Activated CD8-positive, alpha-beta memory T cell treated with anti-CD3 and anti-CD28 coated beads, Interleukin-2, amount 10 ng/mL, durations not matched to agents 7 days and 5 days (primary cell): ENCODE measurements at regions not wholly inside any gene's neighbourhood (a gene's known extent, or its start where the extent isn't known, plus 50 kb on each side); places are given as distances from the start of the nearest gene placed in this dataset.
A peak's percentile ranks its signal among the peaks of the same experiment; 100 is the strongest.

ENCODE experiments used
- ATAC-seq: fragments of 150-1000 bp; cut with Tn5 transposase; one replicate; pipeline ENCODE4 v1.10.0; 2021; ENCODE audit warnings: moderate library complexity
- CTCF ChIA-PET: fragments of 350-600 bp; sonication (Branson Sonifier 250); formaldehyde crosslinking; loops from one replicate; lab custom pipeline; 2021; ENCODE audit warnings: antibody characterized with exemption; lab: Charles Lee
- DNase-seq: peaks from one replicate; pipeline ENCODE4 v3.0.0-alpha.2; 2020
- H3K27ac Mint-ChIP-seq: one replicate; pipeline ENCODE4 v1.8.0; 2021; ENCODE audit warnings: mild to moderate bottlenecking, mixed read lengths
- H3K27me3 Mint-ChIP-seq: one replicate; pipeline ENCODE4 v1.8.0; 2021; ENCODE audit warnings: mixed read lengths
- H3K36me3 Mint-ChIP-seq: one replicate; pipeline ENCODE4 v1.8.0; 2021; ENCODE audit warnings: mild to moderate bottlenecking, mixed read lengths
- H3K4me1 Mint-ChIP-seq: one replicate; pipeline ENCODE4 v1.8.0; 2021; ENCODE audit warnings: mixed read lengths
- H3K4me3 Mint-ChIP-seq: one replicate; pipeline ENCODE4 v1.8.0; 2021; ENCODE audit warnings: mild to moderate bottlenecking, moderate library complexity, mixed read lengths
- H3K9me3 Mint-ChIP-seq: one replicate; pipeline ENCODE4 v1.8.0; 2022; ENCODE audit warnings: low read depth, mixed read lengths

- Mint-ChIP-seq H3K4me1 (no peaks in the 10 kb centered on the region), H3K27ac (no peak overlapping the region), H3K36me3 (no peaks in the 10 kb centered on the region), H3K27me3 (no peaks in the 10 kb centered on the region), H3K9me3 (no peaks in the 10 kb centered on the region), H3K4me3 (no peak overlapping the region)
- CTCF ChIA-PET: no interaction called here
- no peak for DNase-seq
- ATAC-seq: no peak
These were observed 158.1 kb upstream of the PHF14 start for GRCh38 chr7:10815546-10815945.

- Mint-ChIP-seq H3K36me3 (no peaks in the 10 kb centered on the region), H3K4me1 (no peaks in the 10 kb centered on the region), H3K4me3 (no peak overlapping the region), H3K27me3 (no peaks in the 10 kb centered on the region), H3K27ac (no peak overlapping the region), H3K9me3 (no peaks in the 10 kb centered on the region)
- CTCF ChIA-PET: no interaction called here
- DNase-seq: no peak
- no peak for ATAC-seq
These were observed 152.5 kb upstream of the PHF14 start for GRCh38 chr7:10821156-10821555.

- H3K4me3 Mint-ChIP-seq: no peak overlapping the region
- no peak overlapping the region for H3K27ac Mint-ChIP-seq
- CTCF ChIA-PET: no interaction called here
- H3K9me3 Mint-ChIP-seq: no peaks in the 10 kb centered on the region
- ATAC-seq (no peak), DNase-seq (no peak)
- no peaks in the 10 kb centered on the region for H3K36me3 Mint-ChIP-seq
- no peaks in the 10 kb centered on the region for H3K27me3 Mint-ChIP-seq
- no peaks in the 10 kb centered on the region for H3K4me1 Mint-ChIP-seq
These were observed 149.5 kb upstream of the PHF14 start for GRCh38 chr7:10824154-10824553.

- Mint-ChIP-seq H3K27me3 (peaks cover 3% of the 10 kb centered on the region), H3K4me3 (no peak overlapping the region), H3K36me3 (no peaks in the 10 kb centered on the region), H3K4me1 (no peaks in the 10 kb centered on the region), H3K9me3 (no peaks in the 10 kb centered on the region), H3K27ac (no peak overlapping the region)
- ATAC-seq (no peak), DNase-seq (no peak)
- CTCF ChIA-PET: no interaction called here
These were observed 135.4 kb upstream of the PHF14 start for GRCh38 chr7:10838228-10838627.

GRCh38 chr7:10845225-10845624, 128.4 kb upstream of the PHF14 start:
- ATAC-seq: no peak

GRCh38 chr7:10855583-10855982, 118.1 kb upstream of the PHF14 start:
- DNase-seq: no peak
- no peaks in the 10 kb centered on the region for H3K4me1 Mint-ChIP-seq
- no peaks in the 10 kb centered on the region for H3K36me3 Mint-ChIP-seq
- no peaks in the 10 kb centered on the region for H3K9me3 Mint-ChIP-seq
- no peak overlapping the region for H3K4me3 Mint-ChIP-seq
- ATAC-seq: no peak
- CTCF ChIA-PET: no interaction called here
- H3K27me3 Mint-ChIP-seq: no peaks in the 10 kb centered on the region
- no peak overlapping the region for H3K27ac Mint-ChIP-seq

More at GRCh38 chr7:10845225-10845624, 128.4 kb upstream of the PHF14 start:
- no peak overlapping the region for H3K4me3 Mint-ChIP-seq
- CTCF ChIA-PET: no interaction called here
- no peaks in the 10 kb centered on the region for H3K4me1 Mint-ChIP-seq
- no peak for DNase-seq
- H3K9me3 Mint-ChIP-seq: no peaks in the 10 kb centered on the region
- H3K27ac Mint-ChIP-seq: no peak overlapping the region
- no peaks in the 10 kb centered on the region for H3K27me3 Mint-ChIP-seq
- H3K36me3 Mint-ChIP-seq: no peaks in the 10 kb centered on the region

- CTCF ChIA-PET: interaction anchor here (1.1 kb wide), 1 partner anchor 178 kb away, joined by 3 read pairs; no protein-coding TSS in a partner anchor
- no peak overlapping the region for H3K27ac Mint-ChIP-seq
- H3K36me3 Mint-ChIP-seq: no peaks in the 10 kb centered on the region
- no peak overlapping the region for H3K4me3 Mint-ChIP-seq
- no peak for DNase-seq
- peaks cover 9% of the 10 kb centered on the region for H3K27me3 Mint-ChIP-seq
- H3K9me3 Mint-ChIP-seq: no peaks in the 10 kb centered on the region
- ATAC-seq: no peak
- no peaks in the 10 kb centered on the region for H3K4me1 Mint-ChIP-seq
These were observed 113.2 kb upstream of the PHF14 start for GRCh38 chr7:10860516-10860915.

GRCh38 chr7:10863476-10863875, 110.2 kb upstream of the PHF14 start:
- no peaks in the 10 kb centered on the region for H3K36me3 Mint-ChIP-seq
- CTCF ChIA-PET: interaction anchor here (1.3 kb wide), 1 partner anchor 26 kb away, joined by 4 read pairs; no protein-coding TSS in a partner anchor
- H3K4me3 Mint-ChIP-seq: no peak overlapping the region
- DNase-seq: no peak
- no peaks in the 10 kb centered on the region for H3K4me1 Mint-ChIP-seq
- H3K27me3 Mint-ChIP-seq: peaks cover 9% of the 10 kb centered on the region
- no peaks in the 10 kb centered on the region for H3K9me3 Mint-ChIP-seq
- ATAC-seq: no peak
- H3K27ac Mint-ChIP-seq: no peak overlapping the region

GRCh38 chr7:10874666-10875065, 99.0 kb upstream of the PHF14 start:
- ATAC-seq (no peak), DNase-seq (no peak)
- no peaks in the 10 kb centered on the region for H3K4me1 Mint-ChIP-seq
- no peaks in the 10 kb centered on the region for H3K36me3 Mint-ChIP-seq
- H3K27me3 Mint-ChIP-seq: peaks cover 23% of the 10 kb centered on the region
- CTCF ChIA-PET: no interaction called here
- H3K27ac Mint-ChIP-seq: no peak overlapping the region
- H3K4me3 Mint-ChIP-seq: no peak overlapping the region
- no peaks in the 10 kb centered on the region for H3K9me3 Mint-ChIP-seq

- Mint-ChIP-seq H3K27ac (no peak overlapping the region), H3K36me3 (no peaks in the 10 kb centered on the region), H3K9me3 (no peaks in the 10 kb centered on the region), H3K4me1 (no peaks in the 10 kb centered on the region), H3K27me3 (peaks cover 23% of the 10 kb centered on the region), H3K4me3 (no peak overlapping the region)
- ATAC-seq (no peak), DNase-seq (no peak)
- CTCF ChIA-PET: no interaction called here
These were observed 98.6 kb upstream of the PHF14 start for GRCh38 chr7:10875080-10875479.

GRCh38 chr7:10888861-10889260, 84.8 kb upstream of the PHF14 start:
- H3K27ac Mint-ChIP-seq: no peak overlapping the region
- H3K9me3 Mint-ChIP-seq: no peaks in the 10 kb centered on the region
- peaks cover 11% of the 10 kb centered on the region for H3K4me1 Mint-ChIP-seq
- peak overlapping the region; percentile 19 for H3K4me3 Mint-ChIP-seq
- no peaks in the 10 kb centered on the region for H3K36me3 Mint-ChIP-seq
- peaks cover 2% of the 10 kb centered on the region for H3K27me3 Mint-ChIP-seq
- peak; percentile 43 for DNase-seq
- ATAC-seq: peak; percentile 70
- CTCF ChIA-PET: interaction anchor here (0.7 to 1.8 kb wide), 4 partner anchors 18 to 51 kb away, joined by 3 to 6 read pairs (median 5); a partner anchor contains a TSS

- CTCF ChIA-PET: interaction anchor here (0.7 to 1.8 kb wide), 6 partner anchors 14 to 249 kb away, joined by 3 to 6 read pairs (median 4); a partner anchor contains a TSS
- Mint-ChIP-seq H3K4me3 (peak overlapping the region; percentile 19), H3K36me3 (no peaks in the 10 kb centered on the region), H3K9me3 (no peaks in the 10 kb centered on the region), H3K27ac (no peak overlapping the region), H3K4me1 (peaks cover 11% of the 10 kb centered on the region), H3K27me3 (peaks cover 2% of the 10 kb centered on the region)
- ATAC-seq: peak; percentile 92
- DNase-seq: peak; percentile 61
These were observed 84.3 kb upstream of the PHF14 start for GRCh38 chr7:10889266-10889898.

GRCh38 chr7:10908600-10908999, 65.1 kb upstream of the PHF14 start:
- Mint-ChIP-seq H3K36me3 (peaks cover 2% of the 10 kb centered on the region), H3K27ac (no peak overlapping the region), H3K9me3 (peaks cover 2% of the 10 kb centered on the region), H3K27me3 (peaks cover 5% of the 10 kb centered on the region), H3K4me1 (no peaks in the 10 kb centered on the region), H3K4me3 (no peak overlapping the region)
- CTCF ChIA-PET: no interaction called here
- DNase-seq (no peak), ATAC-seq (no peak)

- Mint-ChIP-seq H3K36me3 (peaks cover 2% of the 10 kb centered on the region), H3K27ac (no peak overlapping the region), H3K4me3 (no peak overlapping the region), H3K9me3 (peaks cover 2% of the 10 kb centered on the region), H3K27me3 (peaks cover 5% of the 10 kb centered on the region), H3K4me1 (no peaks in the 10 kb centered on the region)
- ATAC-seq (no peak), DNase-seq (no peak)
- CTCF ChIA-PET: no interaction called here
These were observed 63.2 kb upstream of the PHF14 start for GRCh38 chr7:10910447-10910846.
